HG03175 (cell line): ENCODE measurements at regions not wholly inside any gene's neighbourhood (a gene's known extent, or its start where the extent isn't known, plus 50 kb on each side); places are given as distances from the start of the nearest gene placed in this dataset.
A peak's percentile ranks its signal among the peaks of the same experiment; 100 is the strongest.
"Not testable (repeated sequence)": the region's sequence is repeated elsewhere in the genome, so short reads cannot be mapped to it uniquely, and the experiment has no call there.

Experiments used
- ATAC-seq: cut with Tn5 transposase; IDR thresholded peaks from one replicate; pipeline ENCODE4 v1.9.1; 2021; ENCODE audit warnings: mild to moderate bottlenecking, moderate library complexity; ENCODE audit not compliant: unreplicated experiment

- ATAC-seq = no peak
Observed at GRCh38 chr13:99677116-99677951, 176.1 kb downstream of the TM9SF2 start.

- ATAC-seq = no peak
Observed at GRCh38 chr13:99671746-99672145, 170.5 kb downstream of the TM9SF2 start.

- ATAC-seq = not testable (repeated sequence)
Observed at GRCh38 chr13:99669096-99669495, 167.8 kb downstream of the TM9SF2 start.

GRCh38 chr13:99666146-99666805 lies 165.0 kb downstream of the TM9SF2 start:
- no peak for ATAC-seq

DNA sequence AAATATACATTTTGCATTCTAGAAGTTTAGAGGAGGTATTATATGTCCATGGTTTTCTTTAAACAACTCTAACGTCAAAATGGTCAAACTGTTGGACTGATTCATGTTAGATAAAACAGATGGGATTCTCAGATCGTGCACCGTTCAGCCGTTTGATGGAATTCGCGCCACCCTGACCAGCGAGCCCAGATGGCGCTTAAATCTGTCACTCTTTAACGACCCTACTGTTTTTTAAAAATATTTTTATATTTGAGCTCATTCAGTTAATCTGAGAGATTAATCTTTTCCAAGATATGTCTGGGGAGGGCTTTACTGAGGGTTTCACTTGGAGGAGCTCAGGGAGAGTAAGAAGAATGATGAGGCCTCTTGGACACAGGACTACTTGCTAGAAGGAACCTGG lies 164.4 kb downstream of the TM9SF2 start:
- no peak for ATAC-seq

GRCh38 chr13:99663908-99664307 lies 162.6 kb downstream of the TM9SF2 start:
- no peak for ATAC-seq

DNA sequence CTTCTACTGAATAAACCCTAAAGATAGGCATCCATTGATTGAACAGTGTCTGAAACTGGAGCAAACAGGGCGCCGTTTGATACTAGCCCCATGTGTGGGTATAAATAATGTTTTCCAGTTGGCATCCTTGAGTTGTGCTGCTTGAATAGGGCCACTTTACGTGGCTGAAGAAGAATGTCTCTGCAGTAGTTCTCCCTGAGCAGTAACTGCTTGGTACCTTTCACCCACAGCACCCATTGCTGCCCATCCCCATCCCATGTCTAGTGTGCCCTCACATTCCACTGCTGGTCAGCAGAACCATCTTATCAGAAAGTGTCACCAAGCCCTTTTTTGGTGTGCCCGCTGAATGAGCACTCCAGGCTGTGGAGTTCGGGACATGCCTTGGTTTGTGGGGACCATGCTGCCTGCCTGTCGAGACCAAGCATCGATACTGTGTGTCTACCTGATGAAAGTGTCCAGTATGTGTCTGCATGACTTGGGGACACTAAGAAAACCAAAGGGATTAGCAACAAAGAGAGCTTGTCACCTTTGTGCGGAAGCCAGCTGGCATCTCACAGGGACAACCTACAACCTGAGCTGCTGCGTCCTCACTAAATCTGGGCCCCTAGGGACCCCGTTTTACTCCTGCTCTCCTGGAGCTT lies 162.0 kb downstream of the TM9SF2 start:
- no peak for ATAC-seq

DNA sequence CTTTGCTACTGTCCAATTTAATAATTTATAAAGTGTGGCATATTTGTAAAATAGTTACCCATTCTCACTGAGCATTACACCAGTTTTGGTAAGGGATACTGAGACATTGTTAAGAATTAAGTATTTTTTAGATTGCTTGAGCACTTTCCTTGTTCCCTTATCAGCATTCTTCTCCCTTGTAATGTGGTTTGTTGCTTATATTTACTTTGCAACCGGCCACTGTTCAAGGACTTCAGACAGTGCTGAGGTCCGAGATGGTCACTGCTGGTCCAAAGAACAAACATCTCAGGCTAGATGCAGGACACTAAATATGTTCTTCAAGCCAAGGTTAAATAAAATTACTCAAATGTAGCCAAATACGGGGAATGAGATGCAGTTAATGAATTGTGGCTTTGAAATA lies 161.4 kb downstream of the TM9SF2 start:
- ATAC-seq = no peak

DNA sequence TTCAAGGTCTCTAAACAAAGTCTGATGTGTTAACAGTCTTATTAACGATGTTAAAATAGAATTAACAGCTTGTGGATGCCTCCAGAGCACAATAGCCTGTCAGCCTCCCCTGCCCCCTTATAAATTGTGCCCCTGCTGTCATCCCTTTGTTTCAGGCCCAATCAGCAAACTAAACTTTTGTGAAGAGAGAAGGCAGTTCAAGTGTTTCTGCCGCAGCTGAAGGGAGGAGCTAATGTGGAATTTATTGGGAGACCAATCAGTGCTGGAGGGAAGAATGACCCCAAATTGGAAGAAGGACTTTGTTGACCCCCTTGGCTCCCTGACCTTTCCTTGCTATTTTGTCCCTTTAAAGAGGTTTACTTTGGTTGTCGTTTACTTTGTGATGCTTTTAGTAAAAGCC lies 160.5 kb downstream of the TM9SF2 start:
- ATAC-seq = no peak

DNA sequence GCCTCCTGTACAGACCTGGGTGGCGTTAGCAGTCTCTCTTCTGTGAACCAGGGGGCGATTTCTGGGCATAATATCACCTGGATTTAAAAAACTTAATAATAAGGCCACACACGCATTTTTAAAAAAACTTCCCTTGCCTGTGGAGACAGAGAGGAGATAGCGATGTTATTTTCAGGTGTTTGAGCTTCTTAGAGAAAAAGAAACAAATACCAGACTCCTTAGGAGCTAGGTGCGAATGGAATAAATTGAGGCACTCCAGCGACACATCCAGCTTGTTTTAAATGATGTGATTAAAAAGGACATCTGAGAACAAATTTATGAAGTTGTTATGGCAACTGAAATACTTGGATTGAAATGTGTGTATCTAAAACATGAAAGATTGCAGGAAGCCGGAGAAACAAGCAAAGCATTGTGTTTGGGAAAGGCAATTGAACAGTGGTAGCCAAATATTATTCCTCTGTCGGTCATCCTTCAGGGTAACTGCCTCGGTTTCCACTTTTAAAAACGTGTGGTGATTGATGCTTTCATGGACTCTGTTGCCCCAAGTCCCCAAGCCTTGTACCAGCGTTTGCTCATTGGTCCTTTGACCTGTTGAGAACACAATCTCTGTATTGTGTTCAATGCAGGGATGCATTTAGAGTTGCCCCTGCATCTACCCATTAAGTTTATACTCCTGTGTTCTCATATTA lies 158.7 kb downstream of the TM9SF2 start:
- no peak for ATAC-seq

DNA sequence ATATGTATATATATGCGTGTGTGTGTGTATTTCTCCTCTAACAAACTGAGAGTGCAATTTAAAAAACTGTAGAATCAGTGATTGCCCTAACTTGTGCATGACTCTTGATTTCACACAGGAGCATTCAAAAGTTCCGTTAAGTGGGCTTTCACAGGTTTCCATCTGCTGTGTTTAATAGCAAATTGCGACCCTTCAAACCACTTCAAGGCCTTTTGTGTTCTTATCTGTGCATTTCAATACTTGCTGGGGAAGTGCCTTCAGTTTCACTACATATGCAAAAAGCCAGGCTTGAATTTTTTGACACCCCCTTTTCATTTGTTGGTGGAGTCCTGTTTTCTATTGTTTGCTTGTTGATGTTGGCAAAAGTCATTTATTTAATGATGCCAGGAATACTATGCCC lies 158.0 kb downstream of the TM9SF2 start:
- no peak for ATAC-seq

GRCh38 chr13:99658261-99658991 lies 157.2 kb downstream of the TM9SF2 start:
- peak; percentile 43 for ATAC-seq

- ATAC-seq = peak; percentile 31
Observed at GRCh38 chr13:99657848-99658260, 156.6 kb downstream of the TM9SF2 start.

DNA sequence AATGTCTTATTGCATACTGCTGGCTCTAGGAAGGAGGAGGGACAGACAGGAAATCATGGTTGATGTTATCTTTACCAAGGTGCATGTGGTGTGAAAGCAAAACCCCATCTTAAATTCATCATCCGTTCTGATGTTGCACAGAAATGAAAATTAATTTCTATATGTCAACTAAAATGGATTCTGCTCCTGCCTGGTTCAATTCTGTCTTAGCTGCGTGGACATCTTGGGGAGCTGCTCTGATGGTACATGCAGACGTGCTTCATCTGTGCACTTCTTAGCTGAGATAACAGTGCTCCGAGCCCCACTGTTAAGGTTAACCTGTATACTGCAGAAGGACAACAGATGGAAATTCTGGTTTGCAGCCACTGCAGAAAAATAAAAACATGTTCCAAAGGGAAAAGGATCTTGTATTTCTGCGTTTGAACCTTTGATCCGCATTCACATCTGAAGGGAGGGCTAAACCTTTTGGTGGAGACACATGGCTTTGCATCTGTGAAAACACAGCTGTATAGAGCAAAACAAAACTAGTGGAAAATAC lies 155.6 kb downstream of the TM9SF2 start:
- no peak for ATAC-seq

DNA sequence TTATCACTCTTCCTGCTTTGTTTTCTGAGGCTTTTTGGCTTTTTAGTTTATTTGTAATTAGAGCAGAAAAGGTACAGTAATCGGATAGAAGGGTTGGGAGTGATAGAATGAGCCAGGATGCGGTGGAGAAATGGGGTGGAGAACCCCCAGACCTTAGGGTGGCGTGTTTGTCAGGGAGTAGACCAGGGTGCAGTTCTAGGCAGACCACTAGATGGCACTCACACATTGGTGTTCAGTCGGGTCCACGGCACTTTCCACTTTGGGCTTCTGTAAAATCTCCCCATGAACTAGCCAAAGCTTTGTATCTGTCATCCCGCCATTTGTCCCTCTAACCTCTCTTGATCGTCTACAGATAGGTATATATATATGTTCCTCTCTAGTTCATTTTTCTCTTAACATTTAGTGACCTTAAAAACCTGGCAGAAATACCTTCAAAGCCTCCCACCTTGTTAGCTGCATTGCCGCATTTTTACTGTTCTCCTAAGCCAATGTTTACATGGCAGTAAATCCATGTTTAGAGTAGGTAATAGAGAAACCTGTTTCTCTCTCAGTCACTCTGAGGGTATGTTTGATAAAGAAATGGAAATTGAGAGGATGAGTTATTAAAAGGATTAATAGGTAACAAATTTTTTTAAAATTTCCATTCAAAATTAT lies 154.9 kb downstream of the TM9SF2 start:
- peak; percentile 66 for ATAC-seq

GRCh38 chr13:99655351-99656091 lies 154.2 kb downstream of the TM9SF2 start:
- ATAC-seq = no peak

DNA sequence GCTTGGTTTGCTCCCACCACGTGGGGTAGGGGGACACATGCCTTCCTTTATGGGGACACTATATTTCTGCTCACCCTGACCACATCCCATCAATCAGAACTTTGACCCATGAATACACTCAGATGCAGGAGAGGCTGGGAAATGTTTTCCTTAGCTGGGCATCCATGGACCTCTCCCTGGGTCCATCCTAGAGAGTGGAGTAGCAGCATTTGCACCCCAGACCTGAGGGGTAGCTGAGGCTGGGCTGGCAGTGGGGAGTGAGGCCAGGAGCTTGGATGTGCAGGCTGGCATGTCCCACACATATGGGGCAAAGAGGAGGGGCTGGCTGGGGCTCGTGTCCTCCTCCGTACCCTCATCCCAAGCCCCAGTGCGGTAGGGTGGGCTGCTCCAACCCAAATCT lies 152.8 kb downstream of the TM9SF2 start:
- ATAC-seq = no peak

GRCh38 chr13:99653526-99653925 lies 152.3 kb downstream of the TM9SF2 start:
- ATAC-seq = no peak

GRCh38 chr13:99652901-99653300 lies 151.6 kb downstream of the TM9SF2 start:
- no peak for ATAC-seq
